ENCODE measurements at regions not wholly inside any gene's neighbourhood (a gene's known extent, or its start where the extent isn't known, plus 50 kb on each side); places are given as distances from the start of the nearest gene placed in this dataset.

DNA sequence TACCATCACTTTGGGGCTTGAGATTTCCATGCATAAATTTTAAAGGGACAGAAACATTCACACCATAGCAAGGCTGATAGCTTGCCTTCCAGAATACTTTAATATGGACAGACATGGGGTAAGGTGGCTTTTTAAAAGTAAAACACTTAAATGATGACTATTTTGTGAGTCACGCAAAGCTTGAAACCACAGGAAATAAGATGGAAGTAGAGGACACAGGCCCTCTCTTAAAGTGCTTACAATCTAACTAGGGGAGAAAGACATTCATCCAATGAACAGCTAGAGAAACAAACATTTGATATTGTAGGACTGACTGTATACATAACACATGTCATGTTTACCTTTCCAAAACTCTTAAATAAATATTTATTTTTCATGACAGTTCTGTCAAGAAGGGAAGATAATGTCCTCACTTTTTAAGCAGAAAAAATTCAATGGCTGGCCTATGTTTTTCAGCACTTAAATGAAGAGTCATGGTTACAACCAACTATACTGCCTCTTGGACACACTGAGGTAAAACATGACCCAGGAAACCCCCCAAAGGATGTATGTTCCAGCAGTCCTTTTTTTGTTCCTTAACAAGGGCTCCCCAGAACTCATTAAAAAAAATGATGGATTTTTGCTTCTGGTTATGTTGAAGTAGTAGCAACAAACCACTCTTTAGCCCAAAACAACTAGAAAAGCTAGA lies 120.0 kb upstream of the RBMS1 start:
- Histone ChIP-seq H3K27me3 (ENCODE audit: control insufficient read depth in 1 of 2, insufficient read depth in 2 of 2, low read length in 2 of 2) (no peaks in the 10 kb centered on the region), H3K9me3 (ENCODE audit: control insufficient read depth in 1 of 2, insufficient read depth in 1 of 2, low read length in 2 of 2) (peaks cover 0 to 13% of the 10 kb centered on the region in 2 experiments), H3K36me3 (ENCODE audit: insufficient read depth, low read length) (no peaks in the 10 kb centered on the region), H3K4me1 (ENCODE audit: insufficient read depth, low read length) (no peaks in the 10 kb centered on the region), H3K4me3 (ENCODE audit: low read length) (no peak overlapping the region), H3K27ac (ENCODE audit: low read depth in 1 of 2, low read length in 2 of 2) (no peak overlapping the region)
- Mint-ChIP-seq H3K4me3 (no peak overlapping the region), H3K36me3 (ENCODE audit: low read depth) (no peaks in the 10 kb centered on the region), H3K27me3 (no peaks in the 10 kb centered on the region), H3K9me3 (peaks cover 13% of the 10 kb centered on the region), H3K4me1 (ENCODE audit: low read depth) (peaks cover 45% of the 10 kb centered on the region), H3K27ac (no peak overlapping the region)
- DNase-seq (no peak), ATAC-seq (ENCODE audit: poor library complexity) (no peak)
- intact Hi-C loops (cut with DNase I, micrococcal nuclease): no loop called here
- TF ChIP-seq CTCF (IDR thresholded peaks at IDR 0.05): no peak
- ChIA-PET CTCF (no interaction called here), POLR2A (no interaction called here)

- no peak overlapping the region for H3K4me3 Mint-ChIP-seq
- no peaks in the 10 kb centered on the region for H3K27me3 Mint-ChIP-seq
- H3K36me3 Mint-ChIP-seq (ENCODE audit: low read depth): no peaks in the 10 kb centered on the region
- ChIA-PET POLR2A (no interaction called here), CTCF (interaction anchor here (0.6 kb wide), 1 partner anchor 93 kb away, joined by 3 read pairs; no protein-coding TSS in a partner anchor)
- no peaks in the 10 kb centered on the region for H3K27me3 ChIP-seq (ENCODE audit: control insufficient read depth in 1 of 2, insufficient read depth in 2 of 2, low read length in 2 of 2)
- H3K4me3 ChIP-seq (ENCODE audit: low read length): no peak overlapping the region
- intact Hi-C loops (cut with DNase I, micrococcal nuclease): no loop called here
- ATAC-seq (ENCODE audit: poor library complexity) (no peak), DNase-seq (no peak)
- H3K27ac Mint-ChIP-seq: no peak overlapping the region
- no peaks in the 10 kb centered on the region for H3K4me1 ChIP-seq (ENCODE audit: insufficient read depth, low read length)
- peaks cover 38% of the 10 kb centered on the region for H3K4me1 Mint-ChIP-seq (ENCODE audit: low read depth)
- H3K36me3 ChIP-seq (ENCODE audit: insufficient read depth, low read length): no peaks in the 10 kb centered on the region
- H3K27ac ChIP-seq (ENCODE audit: low read depth in 1 of 2, low read length in 2 of 2): no peak overlapping the region
- TF ChIP-seq CTCF (IDR thresholded peaks at IDR 0.05): no peak
- H3K9me3 ChIP-seq (ENCODE audit: control insufficient read depth in 1 of 2, insufficient read depth in 1 of 2, low read length in 2 of 2): peaks cover 0 to 13% of the 10 kb centered on the region in 2 experiments
- H3K9me3 Mint-ChIP-seq: peaks cover 13% of the 10 kb centered on the region
These were observed 120.8 kb upstream of the RBMS1 start for GRCh38 chr2:160614391-160614790.

DNA sequence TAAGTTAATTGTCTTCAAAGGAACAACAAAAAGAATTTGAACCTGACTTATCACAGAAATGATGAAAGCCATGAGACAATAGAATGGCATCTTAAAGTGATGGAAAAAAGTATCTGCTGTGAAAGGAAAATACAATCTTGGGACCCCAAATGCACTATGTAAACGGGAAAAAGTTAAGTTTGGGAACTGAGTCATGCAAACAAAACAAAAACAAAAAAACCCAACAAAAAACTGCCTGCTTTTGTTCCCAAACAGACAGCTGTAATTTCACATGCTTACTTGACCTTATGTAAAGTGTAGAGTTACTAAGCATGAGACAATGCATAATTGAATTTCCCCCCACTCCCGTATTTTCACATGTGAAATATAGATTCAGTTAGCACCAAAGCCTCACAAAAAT lies 122.1 kb upstream of the RBMS1 start:
- TF ChIP-seq CTCF (IDR thresholded peaks at IDR 0.05): no peak
- no peaks in the 10 kb centered on the region for H3K36me3 ChIP-seq (ENCODE audit: insufficient read depth, low read length)
- no peak for ATAC-seq (ENCODE audit: poor library complexity)
- Mint-ChIP-seq H3K9me3 (peaks cover 13% of the 10 kb centered on the region), H3K27ac (no peak overlapping the region), H3K4me3 (no peak overlapping the region), H3K27me3 (no peaks in the 10 kb centered on the region), H3K4me1 (ENCODE audit: low read depth) (peaks cover 24% of the 10 kb centered on the region), H3K36me3 (ENCODE audit: low read depth) (no peaks in the 10 kb centered on the region)
- no peak for DNase-seq
- CTCF ChIA-PET: no interaction called here
- POLR2A ChIA-PET: no interaction called here
- no peaks in the 10 kb centered on the region for H3K4me1 ChIP-seq (ENCODE audit: insufficient read depth, low read length)
- H3K4me3 ChIP-seq (ENCODE audit: low read length): no peak overlapping the region
- no peaks in the 10 kb centered on the region for H3K27me3 ChIP-seq (ENCODE audit: control insufficient read depth in 1 of 2, insufficient read depth in 2 of 2, low read length in 2 of 2)
- H3K9me3 ChIP-seq (ENCODE audit: control insufficient read depth in 1 of 2, insufficient read depth in 1 of 2, low read length in 2 of 2): peaks cover 0 to 13% of the 10 kb centered on the region in 2 experiments
- intact Hi-C loops (cut with DNase I, micrococcal nuclease): no loop called here
- no peak overlapping the region for H3K27ac ChIP-seq (ENCODE audit: low read depth in 1 of 2, low read length in 2 of 2)
